ENCODE measurements at regions not wholly inside any gene's neighbourhood (a gene's known extent, or its start where the extent isn't known, plus 50 kb on each side); places are given as distances from the start of the nearest gene placed in this dataset.

- WGBS, 2 experiments: 84 to 89% methylated on average over 3 of the region's 3 CpGs
- H3K36me3 ChIP-seq (ENCODE audit: control insufficient read depth, insufficient read depth, low read length): no peaks in the 10 kb centered on the region
- no peak overlapping the region for H3K4me3 ChIP-seq (ENCODE audit: insufficient read depth, low read depth, low read length)
- no peaks in the 10 kb centered on the region for H3K9me3 ChIP-seq (ENCODE audit: control insufficient read depth, low read length)
- H3K4me1 ChIP-seq (ENCODE audit: control insufficient read depth, insufficient read depth, low read length): peaks cover 6% of the 10 kb centered on the region
- no peak overlapping the region for H3K27ac ChIP-seq (ENCODE audit: insufficient read depth, low read depth, low read length, poor library complexity, severe bottlenecking)
- H3K27me3 ChIP-seq (ENCODE audit: control insufficient read depth, insufficient read depth, low read length, poor library complexity, severe bottlenecking): no peaks in the 10 kb centered on the region
Observed at GRCh38 chr11:121892863-121893262, 223.2 kb downstream of the BLID start.

- Histone ChIP-seq H3K4me3 (ENCODE audit: insufficient read depth, low read depth, low read length) (no peak overlapping the region), H3K4me1 (ENCODE audit: control insufficient read depth, insufficient read depth, low read length) (peaks cover 6% of the 10 kb centered on the region), H3K9me3 (ENCODE audit: control insufficient read depth, low read length) (no peaks in the 10 kb centered on the region), H3K36me3 (ENCODE audit: control insufficient read depth, insufficient read depth, low read length) (no peaks in the 10 kb centered on the region), H3K27me3 (ENCODE audit: control insufficient read depth, insufficient read depth, low read length, poor library complexity, severe bottlenecking) (no peaks in the 10 kb centered on the region), H3K27ac (ENCODE audit: insufficient read depth, low read depth, low read length, poor library complexity, severe bottlenecking) (no peak overlapping the region)
- WGBS, 2 experiments: 64 to 75% methylated on average over 3 of the region's 3 CpGs
Observed at GRCh38 chr11:121892131-121892681, 223.8 kb downstream of the BLID start.

GRCh38 chr11:121890946-121891515 is 225.0 kb downstream of the BLID start:
- no peak overlapping the region for H3K27ac ChIP-seq (ENCODE audit: insufficient read depth, low read depth, low read length, poor library complexity, severe bottlenecking)

GRCh38 chr11:121890377-121890776 is 225.6 kb downstream of the BLID start:
- H3K27me3 ChIP-seq (ENCODE audit: control insufficient read depth, insufficient read depth, low read length, poor library complexity, severe bottlenecking): no peaks in the 10 kb centered on the region
- no peaks in the 10 kb centered on the region for H3K36me3 ChIP-seq (ENCODE audit: control insufficient read depth, insufficient read depth, low read length)
- no peak overlapping the region for H3K27ac ChIP-seq (ENCODE audit: insufficient read depth, low read depth, low read length, poor library complexity, severe bottlenecking)
- 95 to 97% methylated on average over 2 of the region's 2 CpGs for WGBS, 2 experiments
- H3K4me1 ChIP-seq (ENCODE audit: control insufficient read depth, insufficient read depth, low read length): peaks cover 6% of the 10 kb centered on the region
- H3K4me3 ChIP-seq (ENCODE audit: insufficient read depth, low read depth, low read length): no peak overlapping the region
- H3K9me3 ChIP-seq (ENCODE audit: control insufficient read depth, low read length): no peaks in the 10 kb centered on the region

More at GRCh38 chr11:121890946-121891515, 225.0 kb downstream of the BLID start:
- 87 to 91% methylated on average over 6 of the region's 6 CpGs for WGBS, 2 experiments
- Histone ChIP-seq H3K4me3 (ENCODE audit: insufficient read depth, low read depth, low read length) (no peak overlapping the region), H3K9me3 (ENCODE audit: control insufficient read depth, low read length) (no peaks in the 10 kb centered on the region), H3K27me3 (ENCODE audit: control insufficient read depth, insufficient read depth, low read length, poor library complexity, severe bottlenecking) (no peaks in the 10 kb centered on the region), H3K36me3 (ENCODE audit: control insufficient read depth, insufficient read depth, low read length) (no peaks in the 10 kb centered on the region), H3K4me1 (ENCODE audit: control insufficient read depth, insufficient read depth, low read length) (peaks cover 6% of the 10 kb centered on the region)

- H3K4me3 ChIP-seq (ENCODE audit: insufficient read depth, low read depth, low read length): no peak overlapping the region
- H3K9me3 ChIP-seq (ENCODE audit: control insufficient read depth, low read length): no peaks in the 10 kb centered on the region
- no peak overlapping the region for H3K27ac ChIP-seq (ENCODE audit: insufficient read depth, low read depth, low read length, poor library complexity, severe bottlenecking)
- H3K36me3 ChIP-seq (ENCODE audit: control insufficient read depth, insufficient read depth, low read length): no peaks in the 10 kb centered on the region
- no peaks in the 10 kb centered on the region for H3K27me3 ChIP-seq (ENCODE audit: control insufficient read depth, insufficient read depth, low read length, poor library complexity, severe bottlenecking)
- 91 to 100% methylated on average over 1 of the region's 1 CpG for WGBS, 2 experiments
- peaks cover 6% of the 10 kb centered on the region for H3K4me1 ChIP-seq (ENCODE audit: control insufficient read depth, insufficient read depth, low read length)
Observed at GRCh38 chr11:121889931-121890330, 226.1 kb downstream of the BLID start.

- no peaks in the 10 kb centered on the region for H3K27me3 ChIP-seq (ENCODE audit: control insufficient read depth, insufficient read depth, low read length, poor library complexity, severe bottlenecking)
- no peak overlapping the region for H3K4me3 ChIP-seq (ENCODE audit: insufficient read depth, low read depth, low read length)
- no peaks in the 10 kb centered on the region for H3K9me3 ChIP-seq (ENCODE audit: control insufficient read depth, low read length)
- 94 to 95% methylated on average over 6 of the region's 6 CpGs for WGBS, 2 experiments
- H3K4me1 ChIP-seq (ENCODE audit: control insufficient read depth, insufficient read depth, low read length): peaks cover 6% of the 10 kb centered on the region
- H3K36me3 ChIP-seq (ENCODE audit: control insufficient read depth, insufficient read depth, low read length): no peaks in the 10 kb centered on the region
- H3K27ac ChIP-seq (ENCODE audit: insufficient read depth, low read depth, low read length, poor library complexity, severe bottlenecking): no peak overlapping the region
Observed at GRCh38 chr11:121889186-121889585, 226.8 kb downstream of the BLID start.

GRCh38 chr11:121887976-121888557 is 227.9 kb downstream of the BLID start:
- WGBS, 2 experiments: 94 to 100% methylated on average over 3 to 4 of the region's 4 CpGs
- H3K9me3 ChIP-seq (ENCODE audit: control insufficient read depth, low read length): no peaks in the 10 kb centered on the region
- H3K27me3 ChIP-seq (ENCODE audit: control insufficient read depth, insufficient read depth, low read length, poor library complexity, severe bottlenecking): no peaks in the 10 kb centered on the region
- H3K27ac ChIP-seq (ENCODE audit: insufficient read depth, low read depth, low read length, poor library complexity, severe bottlenecking): no peak overlapping the region
- H3K36me3 ChIP-seq (ENCODE audit: control insufficient read depth, insufficient read depth, low read length): no peaks in the 10 kb centered on the region
- no peak overlapping the region for H3K4me3 ChIP-seq (ENCODE audit: insufficient read depth, low read depth, low read length)
- peaks cover 6% of the 10 kb centered on the region for H3K4me1 ChIP-seq (ENCODE audit: control insufficient read depth, insufficient read depth, low read length)

GRCh38 chr11:121887569-121887968 is 228.4 kb downstream of the BLID start:
- Histone ChIP-seq H3K4me1 (ENCODE audit: control insufficient read depth, insufficient read depth, low read length) (peaks cover 2% of the 10 kb centered on the region), H3K4me3 (ENCODE audit: insufficient read depth, low read depth, low read length) (no peak overlapping the region), H3K9me3 (ENCODE audit: control insufficient read depth, low read length) (no peaks in the 10 kb centered on the region), H3K36me3 (ENCODE audit: control insufficient read depth, insufficient read depth, low read length) (no peaks in the 10 kb centered on the region), H3K27me3 (ENCODE audit: control insufficient read depth, insufficient read depth, low read length, poor library complexity, severe bottlenecking) (no peaks in the 10 kb centered on the region), H3K27ac (ENCODE audit: insufficient read depth, low read depth, low read length, poor library complexity, severe bottlenecking) (no peak overlapping the region)
- 84 to 95% methylated on average over 3 of the region's 3 CpGs for WGBS, 2 experiments

- Histone ChIP-seq H3K27ac (ENCODE audit: insufficient read depth, low read depth, low read length, poor library complexity, severe bottlenecking) (no peak overlapping the region), H3K4me3 (ENCODE audit: insufficient read depth, low read depth, low read length) (no peak overlapping the region), H3K4me1 (ENCODE audit: control insufficient read depth, insufficient read depth, low read length) (no peaks in the 10 kb centered on the region), H3K36me3 (ENCODE audit: control insufficient read depth, insufficient read depth, low read length) (no peaks in the 10 kb centered on the region), H3K27me3 (ENCODE audit: control insufficient read depth, insufficient read depth, low read length, poor library complexity, severe bottlenecking) (no peaks in the 10 kb centered on the region), H3K9me3 (ENCODE audit: control insufficient read depth, low read length) (no peaks in the 10 kb centered on the region)
- WGBS, 2 experiments: 95 to 96% methylated on average over 2 of the region's 2 CpGs
Observed at GRCh38 chr11:121886996-121887395, 229.0 kb downstream of the BLID start.

- H3K27me3 ChIP-seq (ENCODE audit: control insufficient read depth, insufficient read depth, low read length, poor library complexity, severe bottlenecking): no peaks in the 10 kb centered on the region
- H3K36me3 ChIP-seq (ENCODE audit: control insufficient read depth, insufficient read depth, low read length): no peaks in the 10 kb centered on the region
- H3K27ac ChIP-seq (ENCODE audit: insufficient read depth, low read depth, low read length, poor library complexity, severe bottlenecking): no peak overlapping the region
- H3K9me3 ChIP-seq (ENCODE audit: control insufficient read depth, low read length): no peaks in the 10 kb centered on the region
- no peak overlapping the region for H3K4me3 ChIP-seq (ENCODE audit: insufficient read depth, low read depth, low read length)
- no peaks in the 10 kb centered on the region for H3K4me1 ChIP-seq (ENCODE audit: control insufficient read depth, insufficient read depth, low read length)
- 82 to 83% methylated on average over 8 of the region's 8 CpGs for WGBS, 2 experiments
Observed at GRCh38 chr11:121886005-121886734, 229.8 kb downstream of the BLID start.
